ENCODE measurements at regions not wholly inside any gene's neighbourhood (a gene's known extent, or its start where the extent isn't known, plus 50 kb on each side); places are given as distances from the start of the nearest gene placed in this dataset.

- no peak for DNase-seq
Observed at GRCh38 chr6:6533176-6533575, 55.3 kb upstream of the LY86 start.

- no peak for DNase-seq
Observed at GRCh38 chr6:6534399-6534798, 54.1 kb upstream of the LY86 start.

GRCh38 chr6:6537488-6538260 is 50.8 kb upstream of the LY86 start:
- DNase-seq: no peak

- DNase-seq: no peak
Observed at GRCh38 chr6:6538261-6538660, 50.3 kb upstream of the LY86 start.
